Stimulated activated CD8-positive, alpha-beta memory T cell treated with anti-CD3 and anti-CD28 coated beads, Interleukin-4, amount 100 ng/mL, for 48 hours (primary cell): ENCODE measurements at regions not wholly inside any gene's neighbourhood (a gene's known extent, or its start where the extent isn't known, plus 50 kb on each side); places are given as distances from the start of the nearest gene placed in this dataset.
A peak's percentile ranks its signal among the peaks of the same experiment; 100 is the strongest.

Experiments used
- DNase-seq: peaks from one replicate; pipeline ENCODE4 v3.0.0-alpha.2; 2020

DNA sequence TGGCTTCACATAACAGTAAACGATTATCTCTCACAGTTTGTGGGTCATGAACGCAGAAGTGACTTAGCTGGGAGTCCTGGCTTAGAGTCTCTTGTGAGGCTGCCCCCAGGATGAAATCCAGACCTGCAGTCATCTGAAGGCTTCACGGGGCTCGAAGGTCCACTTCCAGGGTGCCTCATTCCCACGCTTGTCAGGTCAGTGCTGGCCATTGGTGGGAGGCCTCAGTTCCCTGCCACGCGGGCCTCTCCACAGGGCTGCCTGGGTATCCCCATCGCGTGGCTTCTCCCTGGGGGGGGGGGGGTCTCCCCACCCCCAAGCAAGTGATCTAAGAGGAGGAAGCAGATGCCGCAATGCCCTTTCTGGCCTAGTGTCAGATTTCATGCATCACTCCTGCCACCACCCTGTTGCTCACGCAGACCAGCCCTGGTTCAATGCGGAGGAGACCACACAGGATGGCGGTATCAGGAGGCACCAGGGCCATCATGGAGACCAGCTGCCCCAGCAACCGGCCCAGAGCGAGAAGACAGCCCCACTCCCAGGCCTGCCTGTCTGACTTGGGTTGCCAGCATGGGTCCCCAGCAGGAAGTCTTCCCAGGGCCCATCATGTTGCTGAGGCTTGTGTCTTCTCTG is 77.3 kb upstream of the CDH5 start:
- peak; percentile 10 for DNase-seq

DNA sequence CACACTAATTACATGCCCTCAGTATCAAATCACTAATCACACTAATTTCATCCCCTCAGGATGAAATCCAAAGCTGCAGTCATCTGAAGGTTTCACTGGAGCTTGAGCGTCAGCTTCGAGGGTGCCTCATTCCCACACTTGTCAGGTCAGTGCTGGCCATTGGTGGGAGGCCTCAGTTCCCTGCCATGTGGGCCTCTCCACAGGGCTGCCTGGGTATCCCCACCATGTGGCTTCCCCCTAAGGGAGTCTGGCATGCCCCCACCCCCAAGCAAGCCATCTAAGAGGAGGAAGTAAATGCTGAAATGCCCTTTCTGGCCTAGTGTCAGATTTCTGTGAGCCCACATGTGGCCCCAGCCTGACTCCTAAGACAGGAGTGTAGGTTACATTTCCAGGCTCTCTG is 78.6 kb upstream of the CDH5 start:
- DNase-seq = peak; percentile 17

DNA sequence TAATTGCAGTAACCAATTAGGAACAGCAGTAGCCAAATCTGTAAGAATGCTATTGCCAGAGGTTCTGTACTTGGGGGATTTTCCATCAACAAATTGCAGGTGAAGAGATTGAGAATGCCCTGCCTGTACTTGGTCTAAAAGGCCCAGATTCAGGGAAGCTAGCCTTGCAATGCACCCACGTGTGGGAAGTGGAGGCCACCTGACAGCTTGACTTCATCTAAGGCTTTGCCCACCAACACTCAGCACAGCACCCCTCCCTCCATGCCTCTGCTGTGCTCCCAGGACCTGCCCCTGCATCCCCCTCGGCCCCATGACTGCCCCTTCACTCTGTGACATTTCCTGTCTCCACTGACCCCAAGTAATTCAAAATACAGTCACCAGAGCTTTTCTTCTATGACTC is 79.1 kb upstream of the CDH5 start:
- peak; percentile 12 for DNase-seq

DNA sequence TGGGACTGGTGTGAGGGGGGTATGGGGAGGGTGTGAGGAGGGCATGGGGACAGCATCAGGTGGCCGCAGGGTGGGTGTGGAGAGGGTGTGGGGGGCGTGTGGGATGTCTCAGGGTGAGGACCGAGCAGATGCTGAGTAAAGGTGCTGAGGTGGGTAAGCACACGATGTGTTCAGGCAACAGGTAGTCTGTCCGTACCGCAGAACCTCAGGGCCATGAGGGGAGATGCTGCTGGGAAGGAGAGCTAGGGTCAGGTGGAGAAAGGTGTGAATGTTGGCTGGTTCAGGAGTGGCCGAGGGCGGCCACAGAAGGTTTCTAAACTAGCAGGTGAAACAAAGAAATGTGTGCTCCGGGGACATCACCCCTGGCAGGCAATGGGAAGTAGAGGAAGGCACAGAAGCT is 80.0 kb upstream of the CDH5 start:
- DNase-seq = peak; percentile 7

DNA sequence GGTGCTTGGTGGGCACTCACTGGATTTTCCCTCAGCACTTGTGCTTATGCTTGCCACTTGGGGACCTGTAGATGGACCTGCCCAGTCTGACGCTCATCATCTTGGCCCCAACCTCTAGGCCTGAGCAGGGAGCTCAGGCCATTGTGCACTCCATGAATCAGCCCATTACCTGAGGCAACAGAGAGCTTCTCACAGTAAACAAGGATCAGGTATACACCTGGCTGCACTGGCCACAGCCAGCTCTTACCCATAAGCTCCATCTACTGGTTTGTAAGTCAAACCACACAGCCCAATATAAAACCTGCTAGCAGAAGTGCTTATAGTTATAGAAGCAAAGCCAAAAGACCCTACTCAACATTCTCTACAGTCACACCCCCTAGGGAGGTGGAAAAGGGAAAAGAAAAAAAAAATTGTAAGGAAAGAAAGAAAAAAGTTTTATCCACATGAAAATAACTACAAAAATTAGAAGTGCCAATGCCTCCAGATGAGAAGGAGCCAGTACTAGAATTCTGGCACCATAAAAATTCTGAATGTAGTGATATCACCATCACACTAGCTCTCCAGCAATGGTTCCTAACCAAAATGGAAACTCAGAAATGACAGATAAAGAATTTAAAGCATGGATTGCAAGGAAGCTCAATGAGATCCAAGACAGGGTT is 87.8 kb upstream of the CDH5 start:
- no peak for DNase-seq

DNA sequence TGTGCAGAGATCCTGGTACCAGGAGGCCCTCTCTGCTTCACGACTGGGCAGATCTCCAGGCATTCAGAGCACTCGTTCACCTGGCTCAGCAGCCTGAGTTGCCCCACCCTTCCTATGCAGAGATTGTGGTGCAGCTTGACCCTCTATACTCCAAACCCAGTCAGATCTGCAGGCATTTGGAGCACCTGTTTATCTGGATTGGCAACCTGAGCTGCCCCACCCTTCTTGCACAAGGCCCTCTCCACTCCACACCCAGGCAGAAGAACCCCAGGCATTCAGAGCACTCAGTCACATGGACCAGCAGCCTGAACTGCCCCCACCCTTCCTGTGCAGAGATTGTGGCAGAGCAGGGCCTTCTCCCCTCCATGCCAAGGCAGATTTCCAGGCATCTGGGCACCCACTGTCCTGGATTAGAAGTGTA is 88.4 kb upstream of the CDH5 start:
- peak; percentile 7 for DNase-seq

DNA sequence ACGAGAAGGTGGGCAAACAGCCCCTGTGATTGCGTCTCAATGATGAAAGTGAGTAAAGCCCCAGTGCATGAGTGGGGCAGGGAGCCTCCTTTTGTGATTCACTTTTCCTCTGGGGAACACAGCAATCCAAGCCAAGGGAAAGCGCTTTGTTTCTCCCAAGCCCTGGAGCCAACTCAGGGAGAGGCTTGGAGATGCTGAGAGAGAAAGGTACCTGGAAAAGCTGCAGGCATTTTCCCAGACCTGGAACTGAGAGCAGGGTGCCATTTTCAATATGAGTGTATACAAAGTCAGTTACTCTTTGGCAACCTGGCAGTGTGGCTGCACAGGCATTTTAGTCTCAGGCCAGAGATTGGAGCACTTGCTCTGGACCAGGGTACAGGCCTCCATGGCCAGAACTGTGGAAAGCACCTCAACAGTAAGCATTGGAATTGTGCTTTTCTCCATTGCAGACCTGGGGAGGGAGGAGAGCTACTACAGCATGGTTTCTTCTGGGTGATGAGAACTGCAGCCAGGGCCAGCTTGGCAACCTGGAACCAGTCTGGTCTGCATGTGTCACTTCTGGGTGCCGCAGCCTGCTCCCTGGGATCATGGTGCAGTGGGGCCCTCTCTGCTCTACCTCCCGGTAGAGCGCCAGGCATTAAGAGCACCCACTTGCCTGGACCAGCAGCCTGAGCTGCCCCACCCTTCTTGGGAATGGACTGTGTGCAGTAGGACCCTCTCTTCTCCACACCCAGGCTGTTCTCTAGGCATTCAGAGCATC is 89.0 kb upstream of the CDH5 start:
- DNase-seq = no peak

DNA sequence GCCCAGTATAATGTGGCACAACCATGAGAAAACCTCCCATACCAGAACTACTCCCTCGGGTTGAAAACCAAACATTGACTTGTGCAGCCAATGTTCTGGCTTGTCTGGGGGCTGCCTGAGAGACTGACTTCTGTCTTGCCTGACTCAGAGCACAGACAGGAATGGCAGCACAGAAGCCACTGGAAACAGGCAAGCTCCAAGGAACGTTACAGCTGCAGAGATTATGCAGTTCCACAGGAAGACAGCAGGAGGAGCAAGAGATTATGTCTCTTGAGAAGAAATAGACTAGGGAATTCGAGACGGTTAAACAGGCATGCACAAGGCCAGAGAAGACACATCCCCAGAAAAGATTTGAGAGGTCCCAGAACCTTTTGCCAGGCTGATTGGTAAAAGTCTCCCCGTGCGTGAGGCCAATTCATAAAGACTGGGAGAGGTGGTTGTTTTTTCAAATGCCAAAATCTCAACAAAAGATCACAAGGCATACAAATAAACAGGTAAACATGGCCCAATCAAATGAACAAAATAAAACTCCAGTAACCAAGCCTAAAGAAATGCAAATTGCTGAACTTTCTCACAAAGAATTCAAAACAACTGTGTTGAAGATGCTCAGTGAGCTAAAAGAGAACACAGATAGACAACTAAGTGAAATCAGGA is 90.6 kb upstream of the CDH5 start:
- DNase-seq = peak; percentile 37

DNA sequence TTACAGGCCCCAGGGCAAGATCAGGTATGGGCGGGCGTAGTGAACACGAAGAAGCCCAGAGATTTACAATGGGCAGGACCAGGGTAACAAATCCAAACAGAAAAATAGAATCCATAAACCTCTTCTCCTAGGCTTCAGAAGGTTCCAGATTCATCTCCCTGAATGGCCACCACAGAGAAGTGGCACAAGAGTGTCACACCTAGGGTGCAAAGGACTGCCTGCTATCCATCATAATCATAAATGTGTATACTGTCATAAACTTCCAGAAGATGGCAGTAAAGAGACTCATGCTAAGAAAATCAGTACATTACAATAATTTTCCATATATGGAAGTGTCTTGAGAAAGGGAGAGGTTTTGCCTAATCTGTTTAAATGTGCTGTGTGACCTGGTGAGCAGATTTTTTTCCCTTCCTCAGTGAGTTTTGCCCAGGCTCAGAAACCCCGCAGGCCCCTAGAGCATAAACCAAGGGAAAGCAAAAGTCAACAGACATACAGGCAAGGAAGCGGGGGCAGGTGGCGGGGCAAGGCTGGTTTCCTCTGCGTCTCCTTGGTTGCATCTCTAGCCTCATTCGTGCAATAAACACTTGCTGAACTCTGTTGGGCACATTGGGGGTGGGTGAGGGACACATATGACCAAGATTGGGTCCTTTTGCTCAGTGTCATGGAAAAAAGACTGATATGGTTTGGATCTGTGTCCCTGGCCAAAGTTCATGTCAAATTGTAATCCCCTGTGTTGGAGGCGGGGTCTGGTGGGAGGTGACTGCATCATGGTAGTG is 92.0 kb upstream of the CDH5 start:
- DNase-seq = no peak

DNA sequence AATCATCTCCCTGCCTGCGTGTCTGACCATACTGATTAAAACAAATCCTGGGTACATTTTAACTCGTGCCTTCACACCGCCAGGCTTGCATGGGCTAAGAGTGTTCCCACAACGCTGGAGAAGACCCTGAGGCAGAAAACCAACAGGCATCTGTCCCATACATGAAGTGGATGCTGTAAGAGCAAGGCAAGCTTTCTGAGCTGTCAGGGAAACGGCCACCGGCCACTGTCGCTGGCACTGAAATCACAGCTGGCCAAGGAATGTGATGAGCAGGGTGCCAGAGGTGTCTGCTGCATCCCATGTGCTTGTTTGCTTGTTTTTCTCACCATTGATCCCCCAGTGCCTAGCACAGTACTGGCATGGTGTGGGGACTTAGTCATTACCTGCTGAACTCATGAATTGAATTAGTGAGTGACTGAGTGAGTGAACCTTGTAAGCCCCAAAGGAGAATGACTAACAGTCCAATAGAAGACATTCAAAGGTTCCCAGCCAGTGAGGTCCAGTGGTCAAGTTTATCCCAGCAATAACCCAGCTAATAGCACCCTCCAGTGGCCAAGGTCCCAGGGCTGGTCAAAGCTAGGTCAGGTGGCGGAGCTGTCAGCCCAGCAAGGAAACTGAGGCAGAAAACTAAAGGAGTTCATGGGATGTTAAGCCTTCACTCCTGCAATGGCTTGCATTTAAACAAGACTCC is 92.7 kb upstream of the CDH5 start:
- DNase-seq = no peak

DNA sequence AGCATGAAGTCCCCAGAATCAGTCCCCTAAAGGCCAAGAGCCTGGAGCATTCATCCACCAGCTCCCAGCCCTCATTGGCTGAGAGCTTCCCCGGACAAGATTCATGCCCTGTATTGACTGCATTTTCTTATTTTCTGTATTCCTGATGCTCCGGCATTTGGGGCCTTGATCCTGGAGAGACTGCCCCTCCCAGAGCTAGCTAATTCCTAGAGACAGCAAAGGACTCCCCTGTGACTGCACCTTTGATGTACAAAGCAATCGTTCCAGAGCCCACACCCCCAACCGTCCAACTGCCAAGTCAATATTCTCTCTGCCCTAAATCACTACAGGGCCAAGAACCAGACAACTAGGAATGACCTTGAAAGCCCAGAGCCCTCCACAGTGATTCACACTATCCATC is 93.4 kb upstream of the CDH5 start:
- no peak for DNase-seq

DNA sequence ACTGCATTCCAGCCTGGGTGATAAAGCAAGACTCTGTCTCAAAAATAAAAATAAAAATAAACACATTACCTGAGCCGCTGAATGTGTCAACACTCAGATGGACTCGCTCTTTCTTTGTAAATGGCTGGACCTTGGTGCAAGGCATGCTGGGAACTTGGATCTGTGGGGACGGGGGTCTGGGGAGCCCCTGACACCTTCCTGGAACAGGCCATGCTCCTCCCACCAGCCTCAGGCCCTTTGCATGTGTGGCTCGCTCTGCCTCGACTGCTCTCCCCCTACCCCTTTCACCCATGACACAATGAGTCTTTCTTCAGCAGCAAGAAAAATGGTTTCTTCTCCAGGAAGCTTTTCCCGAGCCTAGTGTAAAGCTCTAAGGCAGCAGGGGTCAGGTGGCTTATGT is 94.0 kb upstream of the CDH5 start:
- no peak for DNase-seq

DNA sequence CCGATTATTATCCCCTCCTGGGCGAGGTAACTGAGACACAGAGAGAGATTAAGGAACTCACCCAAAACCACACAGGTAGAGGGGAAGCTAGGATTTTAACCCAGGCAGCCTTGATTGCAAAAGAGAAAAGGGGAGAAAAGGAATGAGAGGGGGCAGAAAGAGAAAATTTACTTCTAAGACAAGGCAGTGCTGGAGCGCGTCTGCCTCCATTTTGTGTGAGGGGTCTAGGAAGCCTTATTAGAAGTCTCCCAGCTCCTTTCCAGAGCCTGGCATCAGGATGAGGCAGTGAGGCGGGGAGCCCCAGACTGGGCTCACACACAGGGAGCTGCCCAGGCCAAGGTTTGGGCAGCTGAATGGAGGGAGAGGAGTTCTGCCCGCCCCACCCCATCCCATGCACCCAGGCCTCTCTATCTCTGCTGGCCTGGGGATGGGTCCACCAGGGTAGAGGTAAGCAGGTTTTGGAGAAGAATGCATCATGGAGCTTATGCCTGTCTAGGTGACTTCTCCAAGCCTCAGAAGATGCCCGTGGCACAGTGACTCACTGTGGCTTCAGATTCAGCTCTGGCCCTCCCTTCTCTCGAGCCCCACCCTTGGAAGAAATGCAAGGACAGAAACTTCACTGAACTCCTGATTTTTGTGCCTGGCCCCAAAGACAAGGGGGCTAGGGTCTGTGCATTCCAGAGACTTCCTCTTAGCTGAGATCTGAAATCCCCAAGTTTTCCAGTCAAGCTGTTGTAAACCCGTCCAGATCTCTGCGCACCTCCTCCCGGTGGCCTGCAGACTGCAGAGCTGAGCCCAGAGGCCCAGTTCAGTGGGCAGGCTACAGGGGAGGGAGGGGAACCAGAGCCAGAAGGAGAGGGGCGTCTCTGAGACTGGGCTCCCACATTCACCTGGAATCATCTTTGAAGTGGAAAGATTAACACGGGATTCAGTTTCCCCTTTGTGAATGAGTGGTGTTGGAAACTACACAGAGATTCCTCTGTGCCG is 95.1 kb upstream of the CDH5 start:
- no peak for DNase-seq

DNA sequence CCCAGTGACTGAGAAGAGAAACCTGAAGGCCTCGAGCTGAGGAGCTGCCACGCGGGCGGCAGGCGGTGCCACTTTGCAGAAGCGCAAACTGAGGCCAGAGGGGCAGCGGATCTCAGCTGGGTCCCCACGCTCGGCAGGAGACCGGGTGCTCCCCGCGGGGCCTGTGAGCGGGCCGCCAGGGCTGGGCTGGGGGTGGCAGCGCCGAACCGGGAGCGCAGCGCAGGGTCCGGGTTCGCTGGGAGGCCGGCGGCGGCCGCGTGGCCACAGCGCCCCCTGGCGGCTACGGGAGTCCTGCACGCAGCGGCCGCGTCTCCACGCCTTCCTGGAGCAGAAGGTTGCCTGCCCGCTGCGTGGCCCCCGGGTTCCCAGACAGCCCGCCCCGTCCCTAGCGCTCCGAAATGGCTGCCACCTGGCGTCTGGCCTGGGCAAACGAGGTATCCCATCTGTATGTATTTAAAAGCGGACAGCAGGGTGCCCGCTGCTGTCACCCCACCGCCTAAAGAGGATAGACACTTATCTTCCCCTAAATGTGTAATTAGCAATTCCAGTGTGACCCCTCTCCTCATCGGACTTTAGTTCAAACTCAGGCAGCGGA is 96.1 kb upstream of the CDH5 start:
- peak; percentile 83 for DNase-seq

DNA sequence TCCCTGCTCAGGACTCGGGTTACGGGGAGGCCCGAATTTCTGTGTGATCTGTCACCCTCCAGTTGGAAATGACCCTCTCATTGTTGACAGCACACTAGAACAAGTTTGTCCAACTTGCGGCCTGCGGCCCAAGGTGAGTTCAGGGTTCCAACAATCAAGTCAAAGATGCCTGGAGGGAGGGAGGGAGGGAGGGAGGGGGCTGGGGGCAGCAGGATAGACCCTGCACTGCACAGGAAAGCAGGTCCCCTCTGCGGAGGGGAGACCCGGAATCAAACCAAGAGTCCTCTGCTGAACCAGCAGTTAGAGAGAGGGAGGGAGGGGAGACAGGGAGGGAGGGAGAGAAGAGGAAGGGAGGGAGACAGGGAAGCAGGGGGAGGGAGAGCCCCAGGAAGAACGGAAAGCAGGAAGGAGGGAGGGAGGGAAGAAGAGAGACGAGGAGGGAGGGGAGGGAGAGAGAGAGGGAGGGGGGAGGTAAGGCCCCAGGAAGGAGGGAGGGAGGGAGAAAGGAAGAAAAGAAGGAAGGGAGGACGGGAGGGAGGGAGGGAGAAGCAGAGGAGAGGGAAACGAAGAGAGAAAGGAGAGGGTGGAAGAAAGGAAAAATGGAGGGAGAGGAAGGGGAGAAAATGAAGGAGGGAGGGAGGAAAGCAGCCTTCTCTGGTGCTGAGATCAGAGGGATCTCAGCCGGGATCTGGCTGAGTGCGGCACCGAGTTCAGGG is 96.7 kb upstream of the CDH5 start:
- DNase-seq = no peak

DNA sequence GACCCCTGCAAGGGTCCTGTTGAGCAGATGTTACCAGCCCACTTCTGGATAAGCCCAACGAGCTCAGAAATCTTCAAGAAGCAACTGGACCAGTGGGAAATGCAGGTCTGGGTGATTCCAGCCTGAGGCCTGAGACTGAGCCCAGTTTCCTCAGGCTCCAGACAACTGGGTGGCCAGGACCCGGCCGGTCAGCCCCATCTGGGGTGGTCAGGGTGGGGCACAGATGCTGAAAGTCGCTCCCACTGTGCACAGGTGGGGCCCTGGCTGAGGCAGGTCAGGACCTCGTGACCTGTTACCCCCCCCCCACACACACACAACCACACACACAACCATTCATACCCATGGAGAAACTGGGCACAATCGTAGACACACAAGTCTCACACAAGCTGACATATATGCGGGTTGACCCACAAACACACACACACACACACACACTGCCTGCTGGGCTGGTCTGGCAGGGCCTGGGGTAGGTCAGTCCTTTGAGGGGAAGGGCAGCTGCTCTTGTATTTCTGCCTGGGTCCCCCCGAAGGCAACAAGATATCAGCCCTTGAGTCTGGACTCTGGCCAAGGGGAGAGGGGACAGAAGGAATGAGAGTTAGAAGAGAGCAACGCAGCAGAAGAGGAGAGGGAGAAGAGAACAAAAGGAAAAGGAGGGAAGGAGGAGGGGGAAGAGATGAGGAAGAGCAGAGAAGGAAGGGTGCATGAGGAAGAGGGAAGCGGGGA is 99.0 kb upstream of the CDH5 start:
- DNase-seq = no peak

DNA sequence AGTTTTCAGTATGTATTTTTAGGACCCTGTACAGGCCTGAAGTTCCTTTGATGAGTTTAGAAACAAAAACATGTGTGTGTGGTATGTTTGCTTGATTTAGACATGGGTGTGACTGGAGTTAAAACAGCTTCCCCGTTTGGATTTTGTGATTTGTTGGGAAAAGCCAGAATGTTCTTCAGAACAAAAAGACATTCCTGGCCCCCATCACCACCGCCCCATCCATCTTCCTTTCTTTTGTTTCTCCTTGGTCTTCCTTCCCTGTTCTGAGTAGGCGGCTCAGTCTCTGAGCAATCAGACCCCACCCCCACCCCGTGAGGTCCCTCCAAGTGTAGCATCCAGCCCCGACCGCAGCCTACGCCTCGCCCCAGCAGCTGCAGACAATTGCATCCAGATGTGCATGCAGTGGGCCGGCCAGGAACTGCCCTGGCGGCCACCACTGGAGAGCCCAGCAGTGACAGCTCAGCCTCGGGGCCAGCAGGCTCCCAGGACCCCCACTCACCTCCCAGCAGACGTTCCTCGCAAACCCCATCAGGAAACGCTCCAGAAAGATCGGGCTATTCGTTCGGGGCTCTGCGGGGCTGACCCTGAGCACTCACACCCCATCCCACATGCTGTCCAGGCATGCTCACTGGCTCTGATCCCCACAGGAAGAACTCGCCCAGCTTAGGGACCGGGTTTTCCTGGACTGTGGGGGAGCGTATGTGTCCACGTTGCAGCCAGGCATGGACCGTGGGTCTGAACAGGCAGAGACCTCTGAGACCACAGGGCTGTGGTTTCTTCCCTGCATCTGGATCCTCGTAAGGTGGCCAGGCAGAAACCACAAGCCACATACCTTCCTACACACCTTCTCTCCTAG is 99.8 kb upstream of the CDH5 start:
- no peak for DNase-seq

DNA sequence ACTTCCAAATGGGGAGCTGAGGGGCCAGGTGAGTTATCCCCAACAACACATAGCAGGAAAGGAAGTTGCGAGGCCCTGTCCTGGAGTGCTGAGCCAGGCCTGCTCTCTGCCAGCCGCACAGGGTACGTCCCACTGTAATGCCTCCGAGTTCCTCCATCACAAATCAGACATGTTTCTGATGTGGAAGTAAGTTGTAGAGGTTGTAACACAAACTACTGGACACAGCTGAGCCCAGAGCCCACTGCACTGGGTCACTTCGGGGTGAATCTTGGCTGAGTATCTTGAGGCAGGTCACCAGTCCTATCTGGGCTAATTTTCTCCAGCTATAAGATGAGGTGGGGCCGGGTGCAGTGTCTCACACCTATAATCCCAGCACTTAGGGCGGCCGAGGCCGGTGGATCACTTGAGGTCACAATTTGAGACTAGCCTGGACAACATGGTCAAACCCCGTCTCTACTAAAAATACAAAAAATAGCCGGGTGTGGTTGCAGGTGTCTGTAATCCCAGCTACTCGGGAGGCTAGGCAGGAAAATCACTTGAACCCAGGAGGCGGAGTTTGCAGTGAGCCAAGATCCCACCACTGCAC is 100.8 kb upstream of the CDH5 start:
- peak; percentile 9 for DNase-seq
